ENCODE measurements at regions not wholly inside any gene's neighbourhood (a gene's known extent, or its start where the extent isn't known, plus 50 kb on each side); places are given as distances from the start of the nearest gene placed in this dataset.

DNA sequence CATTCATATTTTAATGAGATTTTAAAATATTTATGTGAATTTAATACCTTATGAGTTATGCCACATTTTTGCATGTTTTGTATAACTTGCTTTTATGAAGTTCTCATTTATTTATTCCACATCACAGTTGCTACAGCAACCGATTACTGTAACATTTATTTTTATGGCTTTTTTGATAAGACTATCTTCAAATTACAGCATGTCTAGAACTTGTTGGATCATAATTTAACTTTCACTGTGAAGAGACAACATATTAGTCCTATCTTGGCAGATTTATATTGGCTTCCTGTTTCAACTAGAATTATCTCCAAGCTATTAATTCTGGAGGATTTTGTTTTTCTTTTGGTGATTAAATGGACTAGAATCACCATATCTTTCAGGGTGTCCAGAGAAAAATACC lies 793.7 kb upstream of the SLITRK5 start:
- no peak overlapping the region for H3K4me3 Mint-ChIP-seq
- no peaks in the 10 kb centered on the region for H3K27me3 Mint-ChIP-seq
- no peaks in the 10 kb centered on the region for H3K36me3 Mint-ChIP-seq
- no peak overlapping the region for H3K27ac Mint-ChIP-seq
- H3K9me3 Mint-ChIP-seq = no peaks in the 10 kb centered on the region
- H3K4me1 Mint-ChIP-seq (ENCODE audit: unreplicated experiment) = no peaks in the 10 kb centered on the region
- DNase-seq (ENCODE audit: extremely low spot score, unreplicated experiment) = no peak
- TF ChIP-seq, protein P1, sequence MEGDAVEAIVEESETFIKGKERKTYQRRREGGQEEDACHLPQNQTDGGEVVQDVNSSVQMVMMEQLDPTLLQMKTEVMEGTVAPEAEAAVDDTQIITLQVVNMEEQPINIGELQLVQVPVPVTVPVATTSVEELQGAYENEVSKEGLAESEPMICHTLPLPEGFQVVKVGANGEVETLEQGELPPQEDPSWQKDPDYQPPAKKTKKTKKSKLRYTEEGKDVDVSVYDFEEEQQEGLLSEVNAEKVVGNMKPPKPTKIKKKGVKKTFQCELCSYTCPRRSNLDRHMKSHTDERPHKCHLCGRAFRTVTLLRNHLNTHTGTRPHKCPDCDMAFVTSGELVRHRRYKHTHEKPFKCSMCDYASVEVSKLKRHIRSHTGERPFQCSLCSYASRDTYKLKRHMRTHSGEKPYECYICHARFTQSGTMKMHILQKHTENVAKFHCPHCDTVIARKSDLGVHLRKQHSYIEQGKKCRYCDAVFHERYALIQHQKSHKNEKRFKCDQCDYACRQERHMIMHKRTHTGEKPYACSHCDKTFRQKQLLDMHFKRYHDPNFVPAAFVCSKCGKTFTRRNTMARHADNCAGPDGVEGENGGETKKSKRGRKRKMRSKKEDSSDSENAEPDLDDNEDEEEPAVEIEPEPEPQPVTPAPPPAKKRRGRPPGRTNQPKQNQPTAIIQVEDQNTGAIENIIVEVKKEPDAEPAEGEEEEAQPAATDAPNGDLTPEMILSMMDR (conservative IDR thresholded peaks at IDR 0.05) = no peak

DNA sequence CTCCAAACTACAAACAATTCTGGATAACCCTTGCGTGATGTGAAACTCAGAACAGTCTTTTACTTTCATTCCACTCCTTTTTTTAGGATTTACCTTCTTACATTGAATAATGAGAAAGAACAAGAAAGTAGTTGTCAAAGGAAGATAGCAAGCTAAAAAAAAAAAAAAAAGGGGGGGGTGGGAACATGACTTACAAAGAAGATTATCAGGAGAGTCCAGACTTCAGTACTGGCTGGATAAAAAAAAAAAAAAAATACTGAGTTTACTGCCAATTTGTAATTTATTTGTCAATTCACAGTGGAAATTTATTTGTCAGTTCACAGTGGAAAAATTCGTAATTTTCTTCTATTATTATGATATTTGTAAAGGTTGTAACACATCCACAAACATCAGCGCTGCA lies 792.4 kb upstream of the SLITRK5 start:
- Mint-ChIP-seq H3K27me3 (no peaks in the 10 kb centered on the region), H3K9me3 (no peaks in the 10 kb centered on the region), H3K4me3 (no peak overlapping the region), H3K4me1 (ENCODE audit: unreplicated experiment) (no peaks in the 10 kb centered on the region), H3K27ac (no peak overlapping the region), H3K36me3 (no peaks in the 10 kb centered on the region)
- TF ChIP-seq, protein P1 (conservative IDR thresholded peaks at IDR 0.05) = no peak
- no peak for DNase-seq (ENCODE audit: extremely low spot score, unreplicated experiment)

DNA sequence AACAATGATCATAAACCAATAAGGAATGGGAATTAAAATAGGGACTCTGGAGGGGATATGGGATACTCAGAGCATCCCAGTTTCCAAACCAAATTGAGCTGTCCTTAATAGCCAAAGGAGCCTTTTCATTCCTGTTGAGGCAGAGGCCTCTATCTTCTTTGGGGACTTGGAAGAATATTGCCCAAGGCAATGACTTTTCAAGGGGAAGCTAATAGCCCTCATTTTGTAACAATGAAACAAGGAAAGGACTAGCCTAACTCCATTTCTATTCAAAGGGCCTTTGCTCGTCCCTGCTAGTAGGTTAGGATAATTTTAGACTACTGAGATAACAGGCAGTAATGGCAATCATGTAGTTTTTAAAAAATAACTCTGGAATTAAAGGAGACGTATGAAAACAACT lies 789.8 kb upstream of the SLITRK5 start:
- TF ChIP-seq, protein P1 (conservative IDR thresholded peaks at IDR 0.05) = no peak
- Mint-ChIP-seq H3K27ac (no peak overlapping the region), H3K4me1 (ENCODE audit: unreplicated experiment) (no peaks in the 10 kb centered on the region), H3K9me3 (no peaks in the 10 kb centered on the region), H3K36me3 (no peaks in the 10 kb centered on the region), H3K4me3 (no peak overlapping the region), H3K27me3 (no peaks in the 10 kb centered on the region)
- DNase-seq (ENCODE audit: extremely low spot score, unreplicated experiment) = no peak

DNA sequence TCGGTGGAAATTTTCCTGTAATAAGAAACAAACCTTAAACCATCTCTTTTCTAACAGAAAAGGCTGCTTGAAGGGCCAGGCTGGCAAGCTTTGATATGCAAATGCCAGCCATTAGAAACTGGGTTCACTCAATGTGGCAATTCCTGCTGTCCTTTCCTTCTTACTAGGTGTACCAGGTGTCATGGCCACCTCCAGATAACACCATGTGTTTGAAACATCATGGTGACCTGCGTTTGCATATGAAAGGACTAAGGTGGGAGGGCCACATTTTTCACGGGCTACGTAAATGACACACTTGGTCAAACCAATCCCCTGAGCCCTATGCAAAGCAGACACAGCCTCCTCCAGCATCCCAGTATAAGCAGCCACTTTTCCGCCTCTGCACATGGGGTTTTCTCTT lies 789.1 kb upstream of the SLITRK5 start:
- H3K4me3 Mint-ChIP-seq = no peak overlapping the region
- no peak for DNase-seq (ENCODE audit: extremely low spot score, unreplicated experiment)
- H3K36me3 Mint-ChIP-seq = no peaks in the 10 kb centered on the region
- TF ChIP-seq, protein P1 (conservative IDR thresholded peaks at IDR 0.05) = no peak
- H3K27me3 Mint-ChIP-seq = no peaks in the 10 kb centered on the region
- no peaks in the 10 kb centered on the region for H3K9me3 Mint-ChIP-seq
- H3K27ac Mint-ChIP-seq = no peak overlapping the region
- no peaks in the 10 kb centered on the region for H3K4me1 Mint-ChIP-seq (ENCODE audit: unreplicated experiment)

DNA sequence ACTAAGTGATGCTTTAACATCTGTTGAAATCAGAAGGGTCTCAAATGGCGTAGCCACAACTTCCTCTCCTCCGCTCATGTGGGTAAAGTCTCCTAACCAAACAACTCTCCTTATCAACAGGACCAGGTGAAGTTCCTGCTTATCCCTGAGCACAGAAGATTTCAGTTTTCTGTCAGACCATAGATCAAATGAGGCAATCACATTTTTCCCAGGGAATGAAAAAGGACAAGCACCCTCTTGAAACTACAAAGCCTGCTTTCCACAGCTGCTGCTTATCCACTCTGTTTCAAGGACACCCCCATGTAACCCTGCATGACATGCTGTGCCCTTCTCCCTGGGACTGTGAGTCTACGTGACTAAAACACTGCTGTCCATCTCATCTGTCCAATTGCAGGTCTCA lies 788.3 kb upstream of the SLITRK5 start:
- no peak for DNase-seq (ENCODE audit: extremely low spot score, unreplicated experiment)
- Mint-ChIP-seq H3K36me3 (no peaks in the 10 kb centered on the region), H3K4me3 (no peak overlapping the region), H3K4me1 (ENCODE audit: unreplicated experiment) (no peaks in the 10 kb centered on the region), H3K27ac (no peak overlapping the region), H3K9me3 (no peaks in the 10 kb centered on the region), H3K27me3 (no peaks in the 10 kb centered on the region)
- TF ChIP-seq, protein P1 (conservative IDR thresholded peaks at IDR 0.05) = no peak

DNA sequence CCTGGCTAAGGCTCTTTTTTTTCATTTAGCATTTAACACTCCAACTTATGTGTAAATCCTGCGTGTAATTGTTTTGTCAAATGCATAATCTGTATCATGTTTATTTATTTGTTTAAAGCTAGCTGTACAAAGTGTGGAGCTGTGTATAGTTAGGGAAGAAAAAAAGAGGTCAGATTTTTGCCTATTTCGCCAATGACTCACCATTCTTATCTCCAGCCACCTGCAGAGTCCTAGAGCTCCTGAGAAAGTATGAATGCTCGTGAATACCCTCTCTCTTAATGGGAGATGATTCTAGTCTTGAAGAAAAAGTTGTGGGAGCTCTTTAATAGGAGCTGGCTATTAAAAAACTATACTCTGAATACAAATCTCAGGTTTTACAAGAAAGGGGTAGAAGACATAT lies 778.8 kb upstream of the SLITRK5 start:
- H3K36me3 Mint-ChIP-seq = no peaks in the 10 kb centered on the region
- no peaks in the 10 kb centered on the region for H3K4me1 Mint-ChIP-seq (ENCODE audit: unreplicated experiment)
- TF ChIP-seq, protein P1 (conservative IDR thresholded peaks at IDR 0.05) = no peak
- H3K27me3 Mint-ChIP-seq = no peaks in the 10 kb centered on the region
- no peak for DNase-seq (ENCODE audit: extremely low spot score, unreplicated experiment)
- H3K4me3 Mint-ChIP-seq = no peak overlapping the region
- no peak overlapping the region for H3K27ac Mint-ChIP-seq
- H3K9me3 Mint-ChIP-seq = peaks cover 8% of the 10 kb centered on the region

All from type B pancreatic cell (in vitro differentiated cells).